NCI-H128 (cell line): ENCODE measurements at regions not wholly inside any gene's neighbourhood (a gene's known extent, or its start where the extent isn't known, plus 50 kb on each side); places are given as distances from the start of the nearest gene placed in this dataset.

ENCODE experiments used
- DNase-seq: peaks from one replicate; lab custom pipeline; 2025; ENCODE audit not compliant: unreplicated experiment; lab: John Stamatoyannopoulos, UW

- DNase-seq = no peak
Observed at GRCh38 chr13:105814219-105814901, 721.1 kb downstream of the EFNB2 start.

- no peak for DNase-seq
Observed at GRCh38 chr13:105806628-105806920, 728.9 kb downstream of the EFNB2 start.

DNA sequence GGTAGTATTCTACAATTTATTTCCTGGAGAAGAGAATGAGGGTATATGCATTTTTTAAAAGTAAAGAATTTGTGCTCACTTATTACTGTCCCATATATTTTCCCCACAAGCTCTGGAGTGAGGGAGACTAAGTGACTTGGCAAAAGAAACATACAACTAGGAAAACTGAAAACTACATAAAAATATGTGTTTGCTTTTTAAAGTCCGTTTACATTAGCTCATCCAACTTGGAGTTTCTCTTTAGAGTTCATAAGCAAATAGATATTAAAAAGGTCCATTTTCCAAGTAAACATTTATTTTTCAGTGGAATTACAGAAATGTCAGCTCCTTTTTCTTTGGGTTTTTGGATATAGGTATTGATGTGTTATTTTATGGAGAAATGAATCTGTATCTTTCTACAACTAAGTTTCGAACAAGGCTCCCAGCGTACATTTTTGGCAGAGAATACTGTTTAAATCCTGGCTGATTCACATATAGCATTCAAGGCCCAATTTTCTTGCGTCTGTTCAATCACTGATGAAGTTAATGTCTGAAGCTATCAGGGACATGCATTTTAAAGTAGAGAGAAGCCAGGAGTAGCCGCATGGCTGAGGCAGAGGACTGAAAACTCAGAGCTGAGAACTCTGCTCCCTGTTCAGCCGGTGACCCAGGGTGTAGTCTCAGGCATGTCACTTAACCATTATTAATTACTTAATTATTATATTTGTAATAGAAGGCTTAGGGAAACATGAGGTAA lies 729.4 kb downstream of the EFNB2 start:
- DNase-seq = no peak

- no peak for DNase-seq
Observed at GRCh38 chr13:105804561-105805190, 730.8 kb downstream of the EFNB2 start.

DNA sequence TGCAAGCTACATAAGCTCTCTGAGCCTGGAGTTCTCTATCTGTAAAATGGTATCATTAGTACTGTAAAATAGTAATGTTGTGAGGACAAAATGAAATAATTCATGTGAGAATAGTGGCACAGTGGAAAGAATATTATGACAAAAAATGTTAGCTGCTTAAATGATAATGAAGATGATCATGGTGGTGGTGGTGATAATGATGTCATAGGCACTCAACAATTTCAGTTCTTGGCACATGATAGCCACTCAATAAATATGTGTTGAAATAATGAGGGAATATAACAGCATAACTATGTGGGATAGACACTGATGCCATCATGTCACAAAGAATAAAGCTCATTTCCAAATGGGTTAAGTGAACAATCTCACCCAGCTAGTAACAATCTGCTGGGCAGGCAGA lies 736.3 kb downstream of the EFNB2 start:
- DNase-seq = no peak

DNA sequence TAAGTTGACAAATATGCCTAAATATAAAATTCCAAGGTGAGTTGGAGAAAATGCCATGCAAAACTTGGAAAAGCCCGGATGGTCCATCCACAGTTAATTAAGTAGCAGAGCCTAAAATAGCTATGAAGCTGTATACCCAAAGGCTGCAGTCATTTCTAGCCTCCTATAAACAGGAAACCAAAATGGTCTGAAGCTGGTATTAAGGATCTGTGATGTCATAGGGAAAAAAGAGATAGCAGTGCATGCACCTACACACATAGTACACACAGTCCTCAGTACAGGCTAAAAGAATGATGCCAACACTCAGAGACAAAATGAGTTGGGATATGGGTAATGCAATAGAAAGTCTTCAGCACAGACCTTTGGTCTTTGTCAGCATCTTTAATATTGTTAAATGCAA lies 736.9 kb downstream of the EFNB2 start:
- no peak for DNase-seq

- DNase-seq = no peak
Observed at GRCh38 chr13:105796081-105796480, 739.4 kb downstream of the EFNB2 start.

GRCh38 chr13:105790923-105791322 lies 744.5 kb downstream of the EFNB2 start:
- DNase-seq = no peak

DNA sequence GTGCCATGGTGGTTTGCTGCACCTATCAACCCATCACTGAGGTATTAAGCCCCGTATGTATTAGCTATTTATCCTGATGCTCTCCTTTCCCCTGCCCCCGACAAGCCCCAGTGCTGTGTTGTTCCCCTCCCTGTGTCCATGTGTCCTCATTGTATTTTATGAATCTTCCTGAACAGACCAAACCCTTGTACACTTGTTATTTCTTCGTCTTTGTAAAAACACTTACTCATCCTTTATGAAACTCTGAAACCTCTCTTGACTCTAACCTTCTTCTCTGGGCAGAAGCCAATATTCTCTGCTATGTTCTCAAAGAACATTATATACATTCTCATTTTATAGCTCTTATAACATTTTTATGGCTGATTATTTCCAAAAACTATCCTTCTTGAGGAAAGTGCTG lies 746.9 kb downstream of the EFNB2 start:
- DNase-seq = no peak

DNA sequence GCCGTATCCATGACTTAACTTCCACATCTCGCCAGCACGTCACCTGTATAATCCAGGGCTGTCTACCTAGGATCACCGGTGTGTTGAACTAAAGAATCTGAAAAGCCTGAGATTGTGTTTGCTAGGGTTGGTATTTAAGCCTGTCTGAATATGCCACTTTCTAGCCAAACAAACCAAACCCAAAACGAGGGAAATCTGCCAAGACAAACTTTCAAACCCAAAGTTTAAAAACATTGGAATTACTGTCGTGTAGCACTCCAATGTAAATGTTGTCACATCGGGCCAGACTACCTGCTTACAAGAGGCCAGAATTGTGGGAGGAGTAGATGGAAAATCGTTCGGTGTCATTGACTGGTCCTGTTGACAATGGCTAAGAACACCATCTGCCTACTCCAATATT lies 747.8 kb downstream of the EFNB2 start:
- DNase-seq = no peak

DNA sequence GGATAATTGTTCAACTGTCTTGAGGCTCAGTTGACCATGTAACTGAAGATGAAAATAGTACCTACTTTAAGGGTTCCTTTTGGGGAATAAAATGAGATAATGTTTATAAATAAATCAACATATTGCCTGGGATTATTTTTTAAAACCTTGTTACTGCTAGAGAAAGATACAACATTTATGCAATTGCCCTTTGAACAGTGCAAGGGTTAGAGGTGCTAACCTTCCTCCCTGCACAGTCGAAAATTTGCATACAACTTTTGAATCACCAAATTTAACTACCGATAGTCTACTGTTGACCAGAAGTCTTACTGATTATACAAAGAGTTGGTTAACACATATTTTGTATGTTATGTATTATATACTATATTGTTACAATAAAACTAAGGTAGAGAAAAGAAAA lies 750.0 kb downstream of the EFNB2 start:
- no peak for DNase-seq

- no peak for DNase-seq
Observed at GRCh38 chr13:105783261-105783660, 752.2 kb downstream of the EFNB2 start.

DNA sequence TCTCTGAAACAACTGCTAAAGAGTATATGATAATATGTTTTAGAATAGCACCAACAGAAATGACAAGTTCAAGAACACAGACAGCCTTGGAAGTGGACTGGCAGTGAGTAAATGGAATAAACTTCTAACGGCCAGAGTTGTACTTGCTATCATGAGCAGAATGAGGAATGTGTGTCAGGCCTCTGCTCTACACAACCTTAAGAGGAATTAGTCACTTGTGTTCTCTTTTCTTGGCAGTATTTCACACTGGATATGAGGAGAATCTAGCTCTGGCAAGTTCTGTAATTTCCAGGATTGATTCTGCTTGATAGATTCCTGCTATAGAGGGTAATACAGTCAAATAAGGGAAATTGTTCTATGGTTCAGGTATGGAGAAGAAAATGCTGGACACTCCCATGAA lies 757.3 kb downstream of the EFNB2 start:
- DNase-seq = no peak

DNA sequence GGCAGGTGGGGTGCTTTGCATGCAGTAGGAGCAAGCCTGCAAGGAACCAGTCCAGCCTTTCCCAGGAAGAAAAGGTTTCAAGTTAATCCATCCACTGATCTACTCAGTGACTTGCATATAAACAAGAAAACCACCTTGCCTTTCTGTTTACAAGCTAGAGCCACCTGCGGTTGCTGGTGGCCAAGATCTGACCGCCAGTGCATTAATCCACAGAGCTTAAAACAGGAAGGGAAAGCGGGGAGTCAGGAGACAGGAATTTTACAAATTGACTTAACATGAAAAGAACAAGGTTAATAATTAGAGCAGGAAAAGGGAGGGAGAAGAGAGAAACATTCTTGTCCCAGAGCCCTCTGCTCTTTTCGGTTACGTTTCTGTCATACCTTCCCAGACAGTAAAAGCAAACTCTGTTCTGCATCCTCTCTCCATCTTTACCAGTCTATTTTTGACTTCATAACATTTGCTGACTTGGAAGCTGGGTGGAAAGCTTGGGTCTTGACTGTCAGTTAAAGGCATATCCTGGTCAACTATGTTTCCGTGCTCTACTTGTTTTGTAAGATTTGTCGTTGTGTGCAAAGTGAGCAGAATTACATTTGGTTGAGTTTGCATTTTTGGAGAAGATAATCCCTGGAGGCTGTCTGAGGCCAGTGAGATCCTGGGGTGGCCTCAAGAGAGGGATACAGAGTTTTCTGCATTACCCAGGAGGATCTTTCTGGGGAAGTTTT lies 760.6 kb downstream of the EFNB2 start:
- DNase-seq = no peak

GRCh38 chr13:105773863-105774538 lies 761.5 kb downstream of the EFNB2 start:
- DNase-seq = no peak

DNA sequence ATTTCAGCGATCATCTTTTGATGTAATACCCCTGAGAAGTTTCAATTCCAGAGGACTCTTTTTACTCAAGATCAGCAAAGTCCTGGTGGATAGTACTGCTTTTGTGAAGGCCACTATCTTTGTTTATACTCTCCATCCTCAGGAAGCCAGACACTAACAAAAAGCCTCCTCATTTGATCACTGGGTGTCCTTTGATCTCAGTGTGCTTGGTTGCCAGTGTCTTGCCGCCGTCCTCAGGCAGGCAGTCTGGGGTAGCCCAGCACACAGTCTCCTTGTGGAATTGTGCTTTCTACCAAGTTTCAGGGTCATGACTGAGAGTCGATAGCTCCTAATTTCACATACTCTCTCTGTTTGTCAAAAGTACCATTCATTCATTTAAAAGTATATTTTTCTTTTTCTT lies 762.2 kb downstream of the EFNB2 start:
- DNase-seq = no peak

DNA sequence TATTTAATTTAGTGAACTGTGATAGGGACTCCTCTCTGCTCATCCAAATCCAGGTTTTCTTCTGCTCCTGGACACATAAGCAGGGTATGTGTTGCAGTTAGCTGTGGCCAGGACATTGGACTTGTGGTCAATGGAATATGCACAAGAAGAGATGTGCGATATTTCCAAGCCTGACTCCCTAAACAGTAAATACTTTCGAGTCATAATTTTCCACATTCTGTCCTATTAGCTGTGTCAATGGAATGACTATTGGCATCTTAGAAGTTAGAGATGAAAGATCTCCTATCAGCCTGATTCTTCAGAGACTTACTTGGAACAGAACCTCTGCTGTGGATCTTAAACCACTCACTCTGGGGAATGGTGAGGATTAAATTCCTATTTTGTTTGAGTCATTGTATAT lies 771.0 kb downstream of the EFNB2 start:
- no peak for DNase-seq

GRCh38 chr13:105763851-105764250 lies 771.6 kb downstream of the EFNB2 start:
- no peak for DNase-seq

DNA sequence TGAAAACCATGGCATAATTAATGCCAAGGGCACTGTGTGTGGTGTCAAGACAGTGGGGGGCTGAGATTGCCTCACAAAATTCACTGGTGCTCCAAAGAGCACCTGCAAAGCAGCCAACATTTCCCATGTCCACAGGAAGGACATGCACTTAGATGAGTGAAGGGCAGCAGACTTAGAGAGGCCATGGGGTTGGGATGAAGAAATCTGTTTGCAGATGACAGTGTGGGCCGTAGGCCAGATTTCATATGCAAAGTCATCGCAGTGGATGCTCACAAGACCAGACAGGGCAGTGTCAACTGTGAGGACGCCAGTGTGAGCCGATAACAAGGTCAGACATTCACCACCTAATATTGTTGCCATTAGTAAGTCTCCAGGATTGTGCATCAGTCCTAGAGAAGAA lies 773.4 kb downstream of the EFNB2 start:
- no peak for DNase-seq

DNA sequence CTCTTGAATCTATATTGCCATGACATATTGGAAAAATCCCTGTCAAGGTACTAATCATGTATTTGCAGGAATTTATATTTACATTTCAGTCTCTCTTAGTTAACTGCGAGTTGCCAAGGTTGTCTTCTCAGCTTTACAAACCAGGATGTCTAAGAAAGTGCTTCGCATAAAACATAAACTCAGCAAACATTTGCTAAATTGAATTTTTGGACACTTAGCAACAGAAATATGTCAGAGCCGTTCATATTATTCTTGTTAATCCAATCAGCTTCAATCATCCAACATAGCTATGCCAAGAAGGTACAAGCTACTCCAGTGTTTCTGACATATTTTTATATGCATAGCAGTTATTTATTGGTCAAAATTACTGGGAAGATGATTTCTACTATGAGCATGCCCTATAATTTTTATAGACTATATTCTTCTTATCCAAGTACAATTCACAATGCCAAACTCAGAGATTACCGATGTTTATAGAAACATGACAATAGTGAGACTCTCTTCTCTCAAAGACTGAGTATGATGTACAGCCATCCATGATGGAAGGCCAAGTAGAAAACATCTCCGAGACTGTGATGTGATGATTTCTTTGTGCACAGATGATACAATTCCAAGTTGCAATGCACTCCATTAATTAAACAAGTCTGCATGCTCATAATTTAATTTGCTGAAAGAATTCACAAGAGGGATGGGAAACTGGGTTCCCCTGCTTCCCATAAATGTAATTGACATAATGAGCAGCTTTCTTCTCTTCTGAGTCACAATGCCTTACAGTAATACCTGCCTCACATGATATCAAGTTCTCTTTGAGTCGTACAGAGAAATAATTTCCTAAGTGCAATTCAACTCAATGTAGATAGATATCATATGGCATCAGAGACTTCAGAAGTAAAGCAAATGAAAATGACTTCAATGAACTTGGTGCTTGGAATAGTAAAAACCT lies 776.3 kb downstream of the EFNB2 start:
- DNase-seq = no peak
